ENCODE measurements at regions not wholly inside any gene's neighbourhood (a gene's known extent, or its start where the extent isn't known, plus 50 kb on each side); places are given as distances from the start of the nearest gene placed in this dataset.

- H3K27me3 ChIP-seq (ENCODE audit: control insufficient read depth, insufficient read depth, low read length), result no peaks in the 10 kb centered on the region
- no peak overlapping the region for H2BK120ac ChIP-seq (ENCODE audit: low read depth, low read length)
- peaks cover 10% of the 10 kb centered on the region; the same call in 1 of the 2 replicates for H3K9me3 ChIP-seq (ENCODE audit: control insufficient read depth, insufficient read depth, low read length)
- no peak overlapping the region for H3K4me3 ChIP-seq (ENCODE audit: insufficient read depth, low read depth, low read length)
- H3K56ac ChIP-seq (ENCODE audit: extremely low read depth, insufficient read depth, low read length), result no peak overlapping the region
- BruUV-seq (replicated peaks), result no TSS peak
- H3K18ac ChIP-seq (ENCODE audit: low read depth, low read length), result no peak overlapping the region
- DNase-seq (no peak), ATAC-seq (ENCODE audit: low read depth) (no peak)
- intact Hi-C loops (cut with micrococcal nuclease) (no loop called here), dilution Hi-C loops (cut with HindIII; ENCODE audit: low sequenced_read_pairs, unreplicated experiment) (no loop called here), in situ Hi-C loops (cut with MboI; ENCODE audit: low sequenced_read_pairs) (no loop called here)
- ChIA-PET CTCF (no interaction called here), POLR2A (ENCODE audit: unreplicated experiment) (no interaction called here)
- no peak overlapping the region for H2AK5ac ChIP-seq (ENCODE audit: low read depth, low read length)
- WGBS, 2 experiments (ENCODE audit: extremely low coverage in 2 of 2, insufficient read length in 1 of 2), result no CpG with 5 or more reads among the region's 4 CpGs
- no peak overlapping the region for H2AK9ac ChIP-seq (replicated peaks; ENCODE audit: low read depth, low read length, poor library complexity)
- no peak overlapping the region for H2BK15ac ChIP-seq (ENCODE audit: low read depth, low read length)
- no peak overlapping the region for H3K4ac ChIP-seq (ENCODE audit: low read depth, low read length)
- no peak overlapping the region for H4K5ac ChIP-seq (ENCODE audit: low read depth, low read length)
- H3K4me1 ChIP-seq (ENCODE audit: control insufficient read depth, insufficient read depth, low read length), result no peaks in the 10 kb centered on the region
- no peak overlapping the region for H4K8ac ChIP-seq (ENCODE audit: low read depth in 2 of 2, low read length in 2 of 2)
- H3K14ac ChIP-seq (replicated peaks; ENCODE audit: low read depth, low read length), result no peak overlapping the region
- 0 out of 2 replicates have a peak, but pooled peaks have one; percentile 18 for TF ChIP-seq MAFK (IDR thresholded peaks at IDR 0.05; ENCODE audit: low read depth, low read length)
- no peak for TF ChIP-seq POLR2A (IDR thresholded peaks at IDR 0.05; ENCODE audit: low read depth, low read length)
- H3K36me3 ChIP-seq (ENCODE audit: control insufficient read depth, insufficient read depth, low read length), result no peaks in the 10 kb centered on the region
- no peak overlapping the region for H3K27ac ChIP-seq (ENCODE audit: insufficient read depth, low read length)
- H3K4me2 ChIP-seq (ENCODE audit: low read depth, low read length), result no peak overlapping the region
- H2AFZ ChIP-seq (replicated peaks; ENCODE audit: low read length, poor library complexity), result no peak overlapping the region
- no peaks in the 10 kb centered on the region for H4K20me1 ChIP-seq (ENCODE audit: insufficient read depth, low read length)
- no peak overlapping the region for H3K9ac ChIP-seq (ENCODE audit: low read depth, low read length)
- no peaks in the 10 kb centered on the region for H3K79me1 ChIP-seq (ENCODE audit: low read depth in 1 of 2, low read length in 2 of 2)
- H3K23ac ChIP-seq (ENCODE audit: low read depth, low read length), result no peak overlapping the region
- no peaks in the 10 kb centered on the region for H3K9me1 ChIP-seq (ENCODE audit: insufficient read depth, low read length)
- no peak overlapping the region for H2BK20ac ChIP-seq (ENCODE audit: low read depth, low read length)
- no peak overlapping the region for H4K91ac ChIP-seq (ENCODE audit: insufficient read depth, low read depth, low read length)
- H2BK5ac ChIP-seq (ENCODE audit: low read depth, low read length, poor library complexity, severe bottlenecking), result no peak overlapping the region
Observed at GRCh38 chr2:125886153-125886552, 769.8 kb upstream of the GYPC start.

All from IMR-90 (cell line).